HG02970 (cell line): ENCODE measurements at regions not wholly inside any gene's neighbourhood (a gene's known extent, or its start where the extent isn't known, plus 50 kb on each side); places are given as distances from the start of the nearest gene placed in this dataset.

ENCODE experiments used
- ATAC-seq: cut with Tn5 transposase; IDR thresholded peaks from one replicate; pipeline ENCODE4 v1.9.1; 2021; ENCODE audit warnings: mild to moderate bottlenecking, moderate library complexity, moderate number of reproducible peaks; ENCODE audit not compliant: unreplicated experiment, low FRiP score

- no peak for ATAC-seq
Measured at GRCh38 chr3:182375916-182376315, 417.4 kb upstream of the ATP11B start.

- no peak for ATAC-seq
Measured at GRCh38 chr3:182382112-182382857, 411.0 kb upstream of the ATP11B start.

DNA sequence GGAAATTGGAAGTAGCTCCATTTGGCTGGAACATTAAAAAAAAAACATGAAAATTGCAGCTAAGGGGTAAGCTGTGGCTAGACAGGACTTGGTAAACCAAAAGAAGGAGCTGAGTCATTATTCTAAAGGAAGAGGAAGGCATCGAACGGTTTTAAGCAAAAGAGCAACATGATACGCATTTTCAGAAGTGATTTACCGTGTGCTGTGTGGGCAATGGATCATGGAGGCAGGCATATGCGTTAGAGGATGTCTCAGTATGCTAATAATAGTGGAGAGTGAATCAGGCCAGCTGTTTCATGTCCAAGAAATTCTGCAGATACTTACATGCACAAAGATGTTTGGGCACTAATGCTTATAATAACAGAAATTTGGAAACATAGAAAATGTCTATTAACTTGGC is 409.1 kb upstream of the ATP11B start:
- no peak for ATAC-seq

GRCh38 chr3:182385356-182385755 is 407.9 kb upstream of the ATP11B start:
- ATAC-seq: no peak

- ATAC-seq: no peak
Measured at GRCh38 chr3:182388506-182388905, 404.8 kb upstream of the ATP11B start.

DNA sequence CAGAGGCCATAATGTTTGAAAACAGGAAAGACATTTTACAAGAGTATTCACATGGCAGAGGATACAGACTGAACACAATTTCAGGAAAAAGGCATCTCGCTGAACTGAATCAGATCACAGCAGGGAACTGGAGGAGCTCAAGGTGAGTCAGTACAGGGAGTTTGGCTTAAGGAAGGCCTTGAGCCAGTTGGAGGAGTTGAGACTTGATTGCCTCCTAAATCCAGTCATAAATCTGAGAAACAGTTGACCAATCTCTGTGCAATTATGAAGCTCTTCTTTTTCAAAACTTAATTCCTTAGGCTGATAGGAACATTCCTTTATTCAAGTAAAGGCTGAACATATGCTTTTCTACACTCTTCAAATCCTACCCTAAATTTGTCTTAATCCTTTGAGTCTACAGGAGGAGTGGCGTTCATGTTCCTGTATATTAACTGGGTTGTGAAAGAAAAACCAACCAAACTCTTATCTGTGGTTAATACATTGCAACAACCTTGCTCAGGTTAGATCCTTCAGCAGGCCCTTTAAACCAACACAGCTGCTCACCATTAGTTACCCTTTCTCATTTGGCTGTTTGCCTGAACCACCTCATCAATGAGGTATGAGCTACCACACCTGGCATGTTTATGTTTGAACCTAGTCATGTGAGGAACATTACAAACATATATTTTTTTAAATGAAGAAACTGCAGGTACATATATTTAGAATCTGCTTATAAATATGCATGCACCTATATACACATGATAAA is 404.1 kb upstream of the ATP11B start:
- no peak for ATAC-seq

GRCh38 chr3:182390421-182390820 is 402.9 kb upstream of the ATP11B start:
- ATAC-seq: no peak

DNA sequence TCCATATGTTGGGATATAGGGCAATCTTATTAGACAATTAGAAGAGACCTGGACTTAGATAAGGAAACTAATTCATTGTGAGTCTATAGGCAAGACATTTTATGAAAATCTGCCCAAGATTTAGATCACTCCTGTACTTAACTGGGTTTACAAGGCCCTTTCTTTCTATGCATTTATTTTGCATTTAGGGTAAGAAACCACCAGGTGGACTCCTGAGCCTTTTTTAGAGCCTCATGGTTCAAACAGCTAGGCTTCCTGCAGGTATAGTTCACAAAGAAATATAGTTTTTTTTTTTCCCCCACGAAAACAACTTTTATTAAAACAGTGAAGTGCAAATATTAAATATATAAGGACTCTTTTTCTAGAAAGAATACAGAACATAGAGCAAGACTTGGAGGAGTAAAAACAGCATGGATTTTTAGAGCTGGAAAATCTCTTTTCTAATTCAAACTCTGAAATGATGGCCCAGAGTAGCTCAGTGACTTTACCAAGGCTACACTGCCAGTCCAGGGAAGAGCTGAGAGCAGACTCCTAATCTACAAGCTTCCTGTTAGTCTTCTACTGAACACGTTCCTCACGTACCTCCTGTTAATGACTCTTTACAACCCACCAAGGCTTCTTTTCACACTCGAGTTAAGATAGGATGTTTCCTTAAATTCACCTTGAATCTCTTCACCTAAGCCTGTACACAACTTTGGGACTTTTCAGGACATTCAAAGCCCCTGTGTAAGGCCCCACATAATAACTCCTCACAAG is 400.9 kb upstream of the ATP11B start:
- no peak for ATAC-seq

GRCh38 chr3:182393151-182393550 is 400.2 kb upstream of the ATP11B start:
- ATAC-seq: no peak

DNA sequence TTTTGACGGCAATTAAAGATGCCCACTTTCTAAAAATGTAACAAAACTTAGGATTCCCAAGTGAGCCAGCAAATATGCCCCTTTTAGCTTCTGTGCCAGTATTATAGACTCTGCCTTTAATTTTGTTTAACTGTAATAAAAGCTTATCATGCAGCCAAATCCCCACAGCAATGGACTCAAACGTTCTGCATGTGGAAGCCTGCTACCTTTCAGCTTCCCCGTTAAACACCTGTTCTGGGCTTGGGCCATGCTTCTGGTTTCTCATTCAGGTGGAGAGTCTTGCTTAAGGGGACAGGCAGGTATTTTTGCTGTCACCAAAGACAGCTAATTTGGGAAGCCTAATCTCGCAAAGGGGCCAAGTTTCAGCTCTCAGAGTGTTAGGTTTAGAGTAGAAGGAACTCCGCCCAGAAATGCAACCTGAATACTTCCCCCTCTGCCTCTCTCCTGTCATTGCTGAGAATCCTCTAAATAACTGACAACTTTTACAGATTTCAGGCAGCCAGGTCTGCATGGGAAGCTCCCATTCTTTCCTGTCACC is 399.4 kb upstream of the ATP11B start:
- ATAC-seq: no peak

GRCh38 chr3:182397164-182397563 is 396.1 kb upstream of the ATP11B start:
- no peak for ATAC-seq

- no peak for ATAC-seq
Measured at GRCh38 chr3:182399978-182400737, 393.1 kb upstream of the ATP11B start.

- ATAC-seq: no peak
Measured at GRCh38 chr3:182400838-182401237, 392.5 kb upstream of the ATP11B start.

DNA sequence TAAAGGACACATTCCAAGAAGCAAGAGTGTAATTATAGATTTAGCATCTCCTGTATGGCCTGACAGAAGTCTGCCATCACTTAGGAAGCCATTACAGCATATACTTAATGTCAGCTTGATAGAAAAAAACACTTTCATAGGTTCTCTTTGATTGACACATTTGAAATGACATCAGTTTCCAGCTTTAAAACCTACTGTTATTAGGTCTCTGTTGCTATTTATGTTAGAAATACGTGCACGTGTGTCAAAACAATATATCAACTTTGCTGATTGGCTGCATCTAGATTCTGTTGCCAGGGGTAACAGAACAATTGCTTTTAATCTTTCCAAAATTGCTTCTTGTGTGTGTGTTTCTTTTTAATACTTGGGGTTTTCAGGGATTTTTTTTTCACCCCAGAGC is 389.3 kb upstream of the ATP11B start:
- ATAC-seq: no peak

DNA sequence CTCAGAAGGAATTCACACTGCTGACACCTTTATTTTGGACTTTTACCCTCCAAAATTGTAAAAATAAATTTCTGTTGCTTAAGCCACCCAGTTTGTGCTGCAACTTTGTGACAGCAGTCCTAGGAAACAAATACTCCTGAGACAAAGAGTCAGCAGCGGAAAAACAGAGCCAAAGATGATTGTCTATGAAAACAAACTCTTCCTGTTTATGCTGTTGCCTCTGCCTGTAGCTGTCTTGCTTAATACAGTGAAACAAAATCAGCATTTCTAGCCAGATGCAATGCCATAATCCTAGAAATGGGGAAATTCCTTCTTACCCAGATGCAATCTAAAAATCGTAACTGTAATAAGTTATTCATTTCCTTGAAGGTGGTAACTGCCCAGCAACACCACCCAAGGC is 387.5 kb upstream of the ATP11B start:
- ATAC-seq: no peak

GRCh38 chr3:182406786-182407185 is 386.5 kb upstream of the ATP11B start:
- no peak for ATAC-seq

- ATAC-seq: no peak
Measured at GRCh38 chr3:182410051-182410450, 383.3 kb upstream of the ATP11B start.

DNA sequence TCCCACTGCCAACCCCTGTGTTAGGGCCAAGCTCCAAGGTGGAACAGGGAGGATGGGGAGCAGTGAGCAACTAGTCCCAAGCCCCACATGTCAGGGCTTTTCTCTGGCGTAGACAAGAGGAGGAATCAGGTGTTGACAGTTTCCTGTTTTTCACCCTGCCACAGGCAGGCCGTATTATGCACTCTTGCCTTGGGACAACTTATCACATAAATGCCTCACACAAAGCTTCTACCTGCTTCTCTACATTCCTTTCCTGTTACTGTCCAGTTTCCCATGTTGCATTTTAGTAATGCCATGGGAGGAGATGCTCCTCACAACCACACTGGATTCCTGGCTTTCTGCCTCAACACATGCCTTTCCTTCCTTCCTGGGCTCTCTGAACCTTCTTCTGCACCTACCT is 381.2 kb upstream of the ATP11B start:
- ATAC-seq: no peak

DNA sequence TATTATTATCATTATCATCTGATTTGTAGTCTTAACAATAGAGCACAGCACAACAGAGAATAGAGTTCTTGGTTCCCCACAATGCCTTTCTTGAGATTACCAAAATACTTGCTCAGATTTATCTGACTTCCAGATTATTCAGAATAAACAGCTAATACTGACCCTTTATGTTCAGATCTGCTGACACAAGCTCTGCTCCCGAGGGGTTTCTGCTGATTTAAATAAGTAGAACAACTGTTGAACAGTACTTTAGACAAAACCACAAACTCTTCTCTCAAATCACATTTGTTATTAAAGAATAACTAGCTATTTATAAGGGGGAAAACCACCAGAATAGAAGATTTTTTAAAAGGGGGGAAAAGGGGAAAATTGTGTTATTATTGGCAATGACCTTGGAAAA is 380.2 kb upstream of the ATP11B start:
- no peak for ATAC-seq

- no peak for ATAC-seq
Measured at GRCh38 chr3:182413682-182414081, 379.6 kb upstream of the ATP11B start.
